Activated T-helper 17 cell treated with anti-CD3 and anti-CD28 coated beads, Interleukin-2, amount 50 U/mL, for 72 hours (primary cell): ENCODE measurements at regions not wholly inside any gene's neighbourhood (a gene's known extent, or its start where the extent isn't known, plus 50 kb on each side); places are given as distances from the start of the nearest gene placed in this dataset.

Experiments
- ATAC-seq: fragments of 150-1000 bp; cut with Tn5 transposase; replicated peaks from 2 replicates; pipeline ENCODE4 v1.10.0; 2021; ENCODE audit warnings: mild to moderate bottlenecking, moderate library complexity
- H3K27ac Mint-ChIP-seq: one replicate; pipeline ENCODE4 v1.8.0; 2022; ENCODE audit warnings: mixed read lengths
- H3K27me3 Mint-ChIP-seq: one replicate; pipeline ENCODE4 v1.8.0; 2022; ENCODE audit warnings: mixed read lengths
- H3K36me3 Mint-ChIP-seq: one replicate; pipeline ENCODE4 v1.8.0; 2022; ENCODE audit warnings: low read depth, mild to moderate bottlenecking, mixed read lengths
- H3K4me1 Mint-ChIP-seq: one replicate; pipeline ENCODE4 v1.8.0; 2022; ENCODE audit warnings: mixed read lengths
- H3K4me3 Mint-ChIP-seq: one replicate; pipeline ENCODE4 v1.8.0; 2022; ENCODE audit warnings: mild to moderate bottlenecking, mixed read lengths
- H3K9me3 Mint-ChIP-seq: one replicate; pipeline ENCODE4 v1.8.0; 2022; ENCODE audit warnings: mixed read lengths

DNA sequence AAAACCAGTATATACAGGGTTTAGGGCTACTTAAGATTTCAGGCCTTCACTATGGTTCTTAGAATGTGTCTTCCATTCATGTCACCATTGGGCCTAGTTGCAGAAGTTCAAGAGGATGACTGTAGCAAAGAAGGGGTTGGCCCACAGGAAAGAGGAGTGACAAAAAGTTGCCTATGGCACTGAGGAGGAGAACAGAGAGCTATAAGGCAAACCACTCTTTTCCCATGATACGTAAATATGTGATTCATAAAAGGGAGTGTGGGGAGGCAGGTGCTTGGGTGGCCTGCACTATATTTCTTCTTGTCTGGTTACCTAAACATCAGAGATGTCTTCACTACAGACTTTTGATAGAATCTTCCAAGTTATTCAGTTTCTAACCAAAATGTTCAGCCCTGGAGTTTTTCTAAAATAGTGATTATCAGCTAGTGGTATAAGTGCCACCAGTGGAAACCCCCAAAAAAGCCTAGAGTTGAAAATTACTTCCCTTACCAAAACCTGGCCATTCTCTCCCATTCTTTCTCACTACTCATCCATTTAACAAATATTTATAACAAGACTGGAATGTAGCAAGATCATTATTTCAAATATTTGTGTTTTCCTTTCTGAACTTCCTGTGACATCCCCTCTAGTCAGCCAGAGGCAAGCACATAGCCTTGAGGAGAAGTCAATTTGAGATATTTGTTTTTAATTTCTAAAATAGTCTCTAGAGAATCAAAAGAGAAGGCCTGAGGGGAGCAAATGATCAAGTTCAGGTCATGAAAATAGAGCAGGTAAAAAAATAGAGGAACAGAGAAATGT, 367.4 kb downstream of the EFNA5 start:
- peak; percentile 65 for ATAC-seq
- no peaks in the 10 kb centered on the region for H3K9me3 Mint-ChIP-seq
- no peaks in the 10 kb centered on the region for H3K27me3 Mint-ChIP-seq
- H3K4me1 Mint-ChIP-seq: no peaks in the 10 kb centered on the region
- H3K27ac Mint-ChIP-seq: no peak overlapping the region
- no peaks in the 10 kb centered on the region for H3K36me3 Mint-ChIP-seq
- no peak overlapping the region for H3K4me3 Mint-ChIP-seq

DNA sequence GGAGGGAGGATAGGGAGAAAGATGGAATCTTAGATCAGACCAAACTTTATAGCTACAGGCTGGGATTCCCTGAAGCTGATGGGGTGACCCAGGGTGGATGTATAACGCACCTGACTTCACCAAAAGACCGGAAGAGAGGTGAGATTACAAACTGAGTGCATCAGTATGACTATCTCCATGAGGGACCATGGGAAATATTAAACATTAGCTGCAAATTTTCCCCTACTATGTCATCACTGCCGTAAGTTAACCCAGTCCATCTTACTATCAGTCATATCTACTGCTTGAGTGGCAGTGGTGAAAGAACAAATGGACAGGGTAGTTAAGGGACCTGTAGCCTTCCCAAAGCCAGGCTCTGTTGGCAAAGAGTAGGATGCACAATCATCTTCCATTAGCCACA, 368.3 kb downstream of the EFNA5 start:
- Mint-ChIP-seq H3K4me3 (no peak overlapping the region), H3K9me3 (peaks cover 4% of the 10 kb centered on the region), H3K36me3 (no peaks in the 10 kb centered on the region), H3K27ac (no peak overlapping the region), H3K27me3 (peaks cover 3% of the 10 kb centered on the region), H3K4me1 (no peaks in the 10 kb centered on the region)
- no peak for ATAC-seq

DNA sequence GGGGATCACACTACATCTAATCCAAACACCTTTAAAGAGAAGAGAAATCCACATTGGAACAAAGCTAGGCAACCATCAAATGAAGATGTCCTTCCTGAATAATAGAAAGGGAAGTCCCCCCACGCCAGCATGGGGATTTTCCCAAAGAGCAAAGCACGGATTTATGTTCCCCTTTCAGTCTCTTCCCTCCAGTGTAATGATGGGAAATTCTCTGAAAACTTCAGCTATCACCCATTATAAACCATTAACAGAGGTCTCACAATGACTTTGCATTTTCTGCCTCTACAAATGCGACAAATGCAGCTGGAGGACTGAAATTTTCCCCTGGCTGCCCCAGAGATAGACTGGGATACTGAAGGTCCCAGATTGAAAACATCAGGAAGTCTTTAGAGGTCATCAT, 368.7 kb downstream of the EFNA5 start:
- Mint-ChIP-seq H3K9me3 (peaks cover 4% of the 10 kb centered on the region), H3K4me3 (no peak overlapping the region)

DNA sequence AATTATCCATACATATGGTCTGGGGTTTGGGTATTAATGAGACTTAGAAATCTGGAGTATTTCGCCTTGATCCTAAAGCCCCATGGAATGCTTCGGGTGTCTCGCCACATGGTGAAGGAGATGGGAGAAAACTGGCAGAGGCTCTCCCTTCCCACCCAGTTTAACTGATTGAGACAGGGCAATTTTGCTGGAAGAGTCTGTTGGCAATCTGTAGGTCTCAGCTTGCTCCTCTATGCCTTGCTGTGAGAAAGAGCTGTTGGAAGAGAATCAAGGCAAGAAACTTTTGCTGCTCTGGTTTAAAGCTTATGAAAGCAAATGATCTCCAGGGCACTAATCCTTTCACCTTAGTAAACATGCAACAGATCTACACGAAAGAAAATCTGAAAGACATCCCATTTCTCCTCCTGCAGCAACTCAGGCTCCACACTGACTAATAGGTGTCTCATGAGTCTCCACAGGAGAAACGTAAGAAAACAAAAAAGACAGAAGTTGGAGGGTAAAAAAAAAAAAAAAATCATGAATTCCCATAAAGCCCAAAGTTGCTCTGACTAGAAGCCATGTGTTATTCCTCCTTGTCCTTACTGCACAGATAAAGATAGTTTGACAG, 369.9 kb downstream of the EFNA5 start:
- no peaks in the 10 kb centered on the region for H3K36me3 Mint-ChIP-seq
- H3K27me3 Mint-ChIP-seq: peaks cover 7% of the 10 kb centered on the region
- H3K27ac Mint-ChIP-seq: no peak overlapping the region
- ATAC-seq: no peak
- no peak overlapping the region for H3K4me3 Mint-ChIP-seq
- peaks cover 4% of the 10 kb centered on the region for H3K9me3 Mint-ChIP-seq
- no peaks in the 10 kb centered on the region for H3K4me1 Mint-ChIP-seq

More for the DNA sequence above, 368.7 kb downstream of the EFNA5 start:
- ATAC-seq: no peak
- H3K27me3 Mint-ChIP-seq: peaks cover 7% of the 10 kb centered on the region
- no peaks in the 10 kb centered on the region for H3K4me1 Mint-ChIP-seq
- H3K36me3 Mint-ChIP-seq: no peaks in the 10 kb centered on the region
- H3K27ac Mint-ChIP-seq: no peak overlapping the region

DNA sequence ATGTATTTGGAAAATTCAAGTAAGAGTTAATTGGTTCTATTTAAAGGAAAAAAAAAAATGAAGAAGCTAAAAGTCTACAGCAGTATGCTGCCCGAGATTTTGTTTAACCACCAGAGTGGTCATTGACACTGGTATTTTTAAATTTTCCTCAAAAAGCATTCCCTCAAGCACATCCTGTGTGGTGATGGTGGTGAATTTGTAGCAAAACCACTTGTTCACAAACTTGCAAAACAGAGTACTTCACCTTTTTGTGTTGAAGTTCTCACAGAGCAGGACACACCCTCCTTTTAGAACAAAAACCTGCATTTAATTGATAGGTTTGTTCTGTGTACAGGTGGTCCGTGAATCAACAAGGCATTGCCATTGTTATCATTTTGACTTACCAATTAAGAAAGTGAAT, 374.2 kb downstream of the EFNA5 start:
- Mint-ChIP-seq H3K9me3 (peaks cover 4% of the 10 kb centered on the region), H3K4me1 (no peaks in the 10 kb centered on the region), H3K27me3 (peaks cover 7% of the 10 kb centered on the region), H3K36me3 (no peaks in the 10 kb centered on the region), H3K4me3 (no peak overlapping the region), H3K27ac (no peak overlapping the region)
- no peak for ATAC-seq

DNA sequence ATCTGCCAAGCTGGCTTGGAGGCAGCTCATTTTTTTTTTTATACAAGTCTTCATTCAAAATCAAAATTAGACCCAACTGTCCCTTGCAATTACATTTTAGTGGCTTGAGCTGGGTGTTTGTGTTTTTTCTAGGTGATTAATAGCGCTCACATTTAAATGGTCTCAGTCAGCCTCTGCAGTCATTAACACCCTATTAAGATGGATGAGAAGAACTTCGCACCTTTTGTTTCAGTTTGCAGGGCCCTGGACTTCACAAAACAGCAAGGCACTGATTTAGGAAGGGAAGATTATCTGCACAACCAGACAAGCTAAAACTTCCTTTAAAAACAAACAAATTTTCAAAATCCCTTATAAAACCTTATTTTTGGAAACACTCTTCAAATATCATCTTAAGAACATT, 374.8 kb downstream of the EFNA5 start:
- peaks cover 7% of the 10 kb centered on the region for H3K27me3 Mint-ChIP-seq
- no peak overlapping the region for H3K4me3 Mint-ChIP-seq
- H3K27ac Mint-ChIP-seq: no peak overlapping the region
- no peaks in the 10 kb centered on the region for H3K4me1 Mint-ChIP-seq
- ATAC-seq: no peak
- H3K9me3 Mint-ChIP-seq: peaks cover 4% of the 10 kb centered on the region
- H3K36me3 Mint-ChIP-seq: no peaks in the 10 kb centered on the region

DNA sequence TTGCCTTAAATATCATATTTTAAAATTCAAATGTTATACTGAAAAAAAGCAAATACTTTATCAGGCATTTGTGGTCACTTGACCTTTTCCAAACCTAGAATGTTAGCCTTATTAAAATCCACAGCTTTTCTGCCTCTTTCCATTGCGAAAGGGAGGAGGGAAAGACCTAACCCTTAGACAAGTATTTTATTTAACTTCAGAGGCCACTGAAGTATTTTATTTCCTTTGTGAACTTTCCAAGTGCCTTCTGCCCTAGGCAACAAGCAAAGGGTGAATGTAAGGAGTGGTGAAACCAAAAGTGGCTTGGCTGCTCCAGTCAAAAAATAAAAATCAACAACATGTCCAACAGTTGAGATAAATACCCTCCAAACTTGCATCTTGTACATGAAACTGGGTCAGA, 376.1 kb downstream of the EFNA5 start:
- no peak overlapping the region for H3K4me3 Mint-ChIP-seq
- H3K36me3 Mint-ChIP-seq: no peaks in the 10 kb centered on the region
- no peaks in the 10 kb centered on the region for H3K4me1 Mint-ChIP-seq
- H3K9me3 Mint-ChIP-seq: peaks cover 4% of the 10 kb centered on the region
- H3K27ac Mint-ChIP-seq: no peak overlapping the region
- no peak for ATAC-seq
- peaks cover 7% of the 10 kb centered on the region for H3K27me3 Mint-ChIP-seq

DNA sequence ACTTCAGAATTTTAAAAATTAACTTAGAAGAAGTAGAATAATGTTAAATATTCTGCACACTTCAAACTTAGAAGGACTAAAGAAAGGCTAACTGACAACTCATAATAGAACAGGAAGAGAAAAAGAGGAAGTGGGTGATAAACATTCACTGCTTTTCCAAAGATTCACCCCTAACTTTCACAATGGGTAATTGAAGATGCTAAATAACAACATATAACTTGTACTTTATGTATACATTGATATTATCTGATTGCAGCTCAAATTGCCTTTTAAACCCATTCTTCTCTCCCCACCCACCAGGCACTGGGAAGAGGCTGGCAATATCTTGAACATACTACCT, 376.6 kb downstream of the EFNA5 start:
- Mint-ChIP-seq H3K27me3 (peaks cover 7% of the 10 kb centered on the region), H3K36me3 (no peaks in the 10 kb centered on the region), H3K4me3 (no peak overlapping the region), H3K4me1 (peaks cover 5% of the 10 kb centered on the region), H3K9me3 (peaks cover 4% of the 10 kb centered on the region), H3K27ac (no peak overlapping the region)
- no peak for ATAC-seq

DNA sequence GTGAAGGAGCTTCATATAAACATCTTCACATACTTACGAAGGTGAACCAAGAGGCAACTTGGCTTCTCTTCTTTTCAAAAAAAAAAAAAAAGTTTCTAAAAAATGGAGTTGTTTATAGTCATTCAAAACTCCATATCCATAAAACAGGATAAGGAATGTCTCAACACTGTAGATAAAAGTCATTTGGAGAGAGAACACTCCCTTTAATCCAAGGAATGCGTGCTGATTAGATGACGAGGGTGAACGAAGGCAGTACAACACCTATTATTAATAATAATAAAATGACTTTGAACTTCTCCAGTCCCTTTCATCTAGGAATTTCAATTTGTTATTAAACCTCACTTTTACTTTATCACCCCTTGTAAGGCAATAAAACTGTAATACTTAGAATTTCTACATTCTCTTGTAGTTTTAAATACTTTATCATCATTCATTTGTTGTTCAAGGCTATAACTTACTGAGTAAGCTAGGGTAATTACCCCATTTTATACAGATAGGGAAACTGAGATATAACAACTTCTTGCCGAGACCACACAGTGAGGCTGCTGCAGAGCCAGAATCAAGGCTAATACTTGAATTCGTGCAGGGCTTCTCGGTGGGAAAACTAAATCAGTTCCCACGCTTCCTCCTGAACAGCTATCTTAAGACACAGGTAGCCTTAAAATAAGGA, 377.1 kb downstream of the EFNA5 start:
- Mint-ChIP-seq H3K27me3 (peaks cover 9% of the 10 kb centered on the region), H3K4me3 (no peak overlapping the region), H3K9me3 (peaks cover 4% of the 10 kb centered on the region), H3K27ac (no peak overlapping the region), H3K4me1 (peaks cover 10% of the 10 kb centered on the region), H3K36me3 (no peaks in the 10 kb centered on the region)
- ATAC-seq: no peak

DNA sequence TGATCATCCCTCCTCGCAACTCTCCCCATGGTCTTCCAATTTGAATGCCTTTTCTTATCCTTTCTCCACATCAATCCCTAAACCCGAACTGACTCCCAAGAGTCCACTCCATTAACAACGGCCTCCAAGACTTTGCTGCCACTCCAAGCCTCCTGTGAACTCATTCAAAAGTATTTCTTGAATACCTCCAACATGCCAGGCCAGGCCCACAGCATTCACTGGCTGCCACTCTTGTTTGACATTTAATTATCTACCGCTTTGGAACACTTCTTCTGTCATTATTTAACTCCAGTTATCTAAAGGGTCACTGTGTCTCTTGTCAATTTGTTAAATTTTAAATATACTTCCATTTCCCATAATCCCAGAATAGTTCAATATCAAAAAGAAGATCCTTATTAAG, 378.9 kb downstream of the EFNA5 start:
- Mint-ChIP-seq H3K4me3 (no peak overlapping the region), H3K4me1 (peaks cover 11% of the 10 kb centered on the region), H3K36me3 (no peaks in the 10 kb centered on the region), H3K27me3 (peaks cover 6% of the 10 kb centered on the region), H3K9me3 (no peaks in the 10 kb centered on the region), H3K27ac (no peak overlapping the region)
- ATAC-seq: no peak

DNA sequence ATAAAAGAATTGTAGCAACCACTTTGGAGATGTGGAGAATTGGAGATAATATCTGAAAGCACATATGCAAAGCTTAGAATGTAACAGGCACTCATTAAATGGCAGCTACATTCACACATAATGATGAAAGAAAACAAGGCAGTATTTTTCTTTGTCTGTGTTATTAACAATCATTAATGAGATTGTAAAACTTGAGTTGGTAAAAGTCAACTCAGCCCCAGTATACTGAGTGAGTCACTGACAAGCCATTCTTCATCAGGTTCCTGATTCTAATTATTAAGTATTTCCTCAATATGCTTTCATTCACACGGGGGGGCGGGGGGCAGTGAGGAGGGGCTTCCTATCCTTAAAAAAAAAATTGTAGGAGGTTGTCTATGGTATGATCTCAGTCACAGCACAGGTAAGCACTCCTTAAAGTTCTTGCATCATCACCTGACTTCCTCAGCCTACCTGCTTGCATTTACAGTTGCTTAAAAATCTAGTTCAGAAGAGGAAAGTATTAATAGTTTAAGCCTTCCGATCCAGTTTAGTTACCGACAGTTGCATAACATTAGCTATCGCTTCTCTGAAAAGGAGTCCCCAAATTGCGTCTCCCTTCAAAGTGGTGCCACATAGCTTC, 379.8 kb downstream of the EFNA5 start:
- Mint-ChIP-seq H3K27me3 (peaks cover 6% of the 10 kb centered on the region), H3K36me3 (no peaks in the 10 kb centered on the region)

DNA sequence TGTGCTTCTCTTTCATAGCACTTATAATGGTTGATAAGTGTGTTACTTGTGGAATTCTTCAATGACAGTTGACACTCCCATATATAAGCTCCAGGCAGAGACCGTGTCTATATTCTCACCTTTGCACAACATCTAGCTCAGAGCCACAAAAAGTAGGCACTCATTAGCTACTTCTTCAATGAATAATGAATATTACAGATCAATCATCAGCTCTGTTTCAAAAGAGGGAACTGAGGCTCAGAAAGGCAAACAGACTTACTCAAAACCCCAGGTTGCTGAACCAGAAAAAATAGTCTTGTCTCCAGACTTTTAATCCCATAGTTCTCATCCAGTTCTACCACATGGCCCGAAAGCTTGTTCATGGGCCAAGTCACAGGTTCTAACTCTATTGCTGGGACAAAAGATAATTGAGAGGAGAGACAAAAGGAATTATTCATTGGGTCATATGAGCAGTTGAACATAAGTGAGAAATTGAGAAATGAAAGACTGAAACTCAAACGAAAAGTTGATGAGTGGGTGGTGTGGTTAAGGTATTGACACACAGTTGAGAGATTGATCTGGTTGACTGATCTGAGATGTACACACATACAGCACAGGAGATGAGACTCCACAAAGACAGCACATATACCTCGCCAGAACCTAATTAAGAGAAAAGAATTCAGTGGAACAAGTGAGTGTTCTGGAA, 381.6 kb downstream of the EFNA5 start:
- no peaks in the 10 kb centered on the region for H3K36me3 Mint-ChIP-seq
- H3K4me3 Mint-ChIP-seq: peak overlapping the region; percentile 18
- H3K4me1 Mint-ChIP-seq: peaks cover 11% of the 10 kb centered on the region
- peak overlapping the region; percentile 10 for H3K27ac Mint-ChIP-seq
- peak; percentile 94 for ATAC-seq
- H3K9me3 Mint-ChIP-seq: no peaks in the 10 kb centered on the region
- peaks cover 6% of the 10 kb centered on the region for H3K27me3 Mint-ChIP-seq

More for the DNA sequence above, 379.8 kb downstream of the EFNA5 start:
- Mint-ChIP-seq H3K4me3 (no peak overlapping the region), H3K9me3 (no peaks in the 10 kb centered on the region), H3K4me1 (peaks cover 11% of the 10 kb centered on the region), H3K27ac (no peak overlapping the region)
- no peak for ATAC-seq

DNA sequence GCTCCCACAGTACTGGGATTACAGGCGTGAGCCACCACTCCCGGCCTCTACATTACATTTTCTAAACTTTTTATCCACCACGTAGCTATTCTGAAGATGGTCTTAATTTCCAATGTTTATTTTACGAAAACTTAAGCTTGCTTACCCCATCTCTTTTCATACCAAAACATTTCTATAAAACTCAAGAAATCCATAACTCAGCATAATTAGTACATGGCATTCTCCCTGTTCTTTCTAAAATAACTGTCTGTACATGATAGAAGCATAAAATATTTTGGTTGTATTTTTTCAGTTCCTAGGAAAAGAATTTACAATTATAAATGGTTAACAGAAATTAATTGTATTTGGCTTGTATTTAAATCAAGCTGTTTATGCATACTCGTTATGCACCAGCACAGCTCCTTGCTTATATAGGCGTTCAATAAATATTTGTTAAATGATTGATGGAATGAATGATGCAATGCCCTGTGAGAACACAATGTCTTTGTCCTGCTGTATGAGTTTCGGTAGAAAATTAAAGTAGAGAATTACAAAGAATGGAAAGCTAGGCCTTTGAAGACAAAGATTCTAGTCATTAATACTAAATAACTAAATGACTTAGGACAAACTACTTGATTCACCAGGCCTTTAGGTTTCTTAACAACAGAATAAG, 384.2 kb downstream of the EFNA5 start:
- Mint-ChIP-seq H3K9me3 (no peaks in the 10 kb centered on the region), H3K4me3 (no peak overlapping the region), H3K4me1 (peaks cover 11% of the 10 kb centered on the region), H3K36me3 (no peaks in the 10 kb centered on the region), H3K27ac (no peak overlapping the region), H3K27me3 (peaks cover 6% of the 10 kb centered on the region)
- ATAC-seq: no peak

DNA sequence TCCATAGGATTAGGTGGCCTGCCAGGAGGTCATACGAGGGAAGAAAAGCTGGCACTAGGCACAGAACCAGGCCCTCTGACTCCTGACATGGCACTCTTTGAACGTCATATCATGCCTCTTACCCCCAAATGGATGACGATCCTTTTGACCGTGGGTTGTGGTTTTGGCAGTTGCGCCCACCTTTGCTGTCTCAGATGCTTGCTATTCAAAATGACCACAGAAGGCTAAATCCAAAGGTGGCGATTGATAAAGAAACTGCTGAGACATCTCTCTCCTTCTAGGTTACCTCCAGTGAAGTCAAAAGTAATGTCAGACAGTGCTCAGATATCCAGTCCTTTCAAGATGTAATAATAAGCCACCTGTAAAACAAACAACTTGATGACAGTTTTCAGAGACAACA, 385.0 kb downstream of the EFNA5 start:
- peaks cover 11% of the 10 kb centered on the region for H3K4me1 Mint-ChIP-seq
- H3K27me3 Mint-ChIP-seq: peaks cover 6% of the 10 kb centered on the region
- peak; percentile 69 for ATAC-seq
- no peak overlapping the region for H3K27ac Mint-ChIP-seq
- no peak overlapping the region for H3K4me3 Mint-ChIP-seq
- no peaks in the 10 kb centered on the region for H3K36me3 Mint-ChIP-seq
- H3K9me3 Mint-ChIP-seq: no peaks in the 10 kb centered on the region
